ENCODE measurements at regions not wholly inside any gene's neighbourhood (a gene's known extent, or its start where the extent isn't known, plus 50 kb on each side); places are given as distances from the start of the nearest gene placed in this dataset.
A peak's percentile ranks its signal among the peaks of the same experiment; 100 is the strongest.

- DNase-seq (ENCODE audit: low read depth in 3 of 3, low spot score in 2 of 3) = no peak
Measured at GRCh38 chr1:193827516-193827915, 641.1 kb upstream of the B3GALT2 start.

GRCh38 chr1:193819376-193819775, 633.0 kb upstream of the B3GALT2 start:
- DNase-seq (ENCODE audit: low read depth in 3 of 3, low spot score in 2 of 3) = no peak

DNA sequence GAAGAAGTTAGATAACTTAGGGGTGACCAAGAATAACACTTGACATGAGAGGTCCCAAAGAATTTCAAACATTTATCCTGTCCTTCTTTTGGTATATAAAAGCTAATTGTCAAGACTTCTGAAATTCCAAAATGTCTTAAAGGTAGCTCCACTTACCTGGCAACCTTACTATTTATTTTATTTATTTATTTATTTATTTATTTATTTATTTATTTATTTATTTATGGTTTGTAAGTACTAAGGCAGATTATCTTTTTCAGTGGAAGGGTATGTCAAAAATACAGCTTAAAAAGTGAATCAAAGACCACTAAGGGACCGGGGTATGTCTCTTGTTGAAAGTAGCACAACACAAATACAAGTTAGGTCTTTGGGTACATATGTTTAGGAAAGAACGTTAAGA, 620.8 kb upstream of the B3GALT2 start:
- no peak for DNase-seq (ENCODE audit: low read depth in 3 of 3, low spot score in 2 of 3)

DNA sequence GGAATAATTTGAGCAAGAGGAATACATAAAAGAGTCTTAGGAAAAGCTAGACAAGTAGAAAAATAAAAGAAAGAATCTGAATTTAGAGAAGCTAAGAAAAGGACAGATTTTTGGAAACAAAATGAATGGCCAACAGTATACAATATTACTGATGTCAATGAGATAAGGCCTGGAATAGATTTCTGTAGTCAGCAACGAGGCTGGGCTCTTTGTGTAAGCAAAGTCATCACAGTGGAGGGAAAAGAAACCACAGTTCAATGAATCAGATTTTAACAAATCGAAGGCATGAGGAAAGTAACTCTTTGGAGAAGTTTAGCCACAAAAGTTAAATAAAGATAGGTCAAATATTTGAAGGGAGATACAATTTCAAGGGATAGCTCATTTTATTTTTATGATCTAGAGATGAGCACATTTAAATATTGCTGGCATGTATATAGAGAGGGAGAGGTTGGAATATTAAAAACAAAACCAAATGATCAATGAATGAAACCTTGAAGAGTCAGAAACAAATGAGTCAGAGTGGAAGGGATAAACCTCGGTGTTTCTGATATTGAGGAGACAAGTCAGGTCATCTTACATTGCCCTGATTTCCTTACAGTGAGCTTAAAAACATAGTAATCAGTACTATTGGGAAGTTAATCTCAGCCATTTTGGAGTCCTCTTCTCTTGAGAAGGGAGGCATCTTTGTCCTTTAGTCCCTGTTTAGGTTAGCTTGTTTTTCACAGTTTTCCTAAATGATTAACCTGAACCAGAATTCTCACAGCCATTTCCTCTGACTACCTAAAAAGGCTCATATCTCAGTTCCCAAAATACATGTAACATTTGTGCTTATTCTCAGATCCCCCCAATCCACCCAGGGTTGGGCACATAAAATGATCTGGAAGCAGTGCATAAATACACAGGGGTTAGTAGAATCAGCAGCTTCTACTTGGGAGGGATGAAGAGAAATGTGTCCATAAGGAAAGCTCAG, 620.0 kb upstream of the B3GALT2 start:
- no peak for DNase-seq (ENCODE audit: low read depth in 3 of 3, low spot score in 2 of 3)

DNA sequence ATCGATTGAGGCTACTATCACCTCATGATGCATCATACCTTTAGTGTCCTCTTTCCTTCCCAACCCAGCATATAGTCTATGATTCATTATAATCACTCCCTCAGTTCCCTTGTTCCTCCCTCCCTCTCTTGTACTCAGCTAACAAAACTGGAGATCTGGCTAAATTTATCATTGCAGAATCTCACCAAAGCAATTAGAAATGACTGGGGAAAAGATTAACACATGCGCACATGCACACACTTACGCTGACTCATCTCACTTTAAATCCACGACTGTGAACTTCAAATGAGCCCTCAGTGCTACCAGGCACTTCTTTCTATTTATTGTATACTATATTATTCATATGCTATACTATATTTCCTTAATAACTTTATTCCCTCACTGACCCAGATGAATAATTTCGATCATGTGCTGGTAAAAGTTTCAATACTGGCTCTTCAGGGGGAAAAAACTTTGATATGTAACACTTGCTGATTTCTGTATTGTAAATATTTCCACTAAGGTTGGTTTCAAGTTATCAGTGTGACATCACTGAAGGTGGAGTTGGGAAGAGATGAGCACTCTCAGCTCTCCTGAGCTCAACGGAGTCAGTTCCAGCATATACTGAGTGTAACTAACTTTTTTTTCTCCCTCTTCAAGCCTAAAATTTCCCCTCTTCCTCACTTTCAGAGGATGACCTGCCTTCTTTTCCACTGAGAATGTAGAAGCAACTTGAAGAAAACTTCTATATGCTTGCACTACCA, 613.7 kb upstream of the B3GALT2 start:
- DNase-seq (ENCODE audit: low read depth in 3 of 3, low spot score in 2 of 3) = no peak

DNA sequence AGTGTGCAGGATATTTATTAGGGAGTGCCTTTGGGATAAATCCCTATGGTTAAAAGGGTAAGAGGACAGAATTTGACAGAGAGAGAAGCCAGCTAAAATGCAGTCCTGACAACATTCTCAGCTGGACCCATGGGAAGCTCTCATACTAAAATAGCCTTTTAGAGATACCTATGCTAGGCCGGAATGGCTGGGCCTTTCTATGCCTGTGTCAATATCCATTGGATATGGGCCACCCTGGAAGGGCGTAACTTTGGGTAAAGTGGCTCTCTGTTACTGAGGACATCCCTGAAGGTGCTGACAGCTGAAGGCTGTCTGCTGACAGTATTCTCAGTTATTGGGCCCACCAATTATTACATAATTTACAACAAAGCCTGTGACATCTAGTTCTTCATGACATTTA, 613.0 kb upstream of the B3GALT2 start:
- no peak for DNase-seq (ENCODE audit: low read depth in 3 of 3, low spot score in 2 of 3)

GRCh38 chr1:193794239-193794638, 607.8 kb upstream of the B3GALT2 start:
- no peak for DNase-seq (ENCODE audit: low read depth in 3 of 3, low spot score in 2 of 3)

GRCh38 chr1:193791746-193792145, 605.3 kb upstream of the B3GALT2 start:
- no peak for DNase-seq (ENCODE audit: low read depth in 3 of 3, low spot score in 2 of 3)

GRCh38 chr1:193787061-193787460, 600.6 kb upstream of the B3GALT2 start:
- no peak for DNase-seq (ENCODE audit: low read depth in 3 of 3, low spot score in 2 of 3)

GRCh38 chr1:193785850-193786420, 599.5 kb upstream of the B3GALT2 start:
- DNase-seq (ENCODE audit: low read depth in 3 of 3, low spot score in 2 of 3) = no peak

GRCh38 chr1:193774536-193775323, 588.3 kb upstream of the B3GALT2 start:
- no peak for DNase-seq (ENCODE audit: low read depth in 3 of 3, low spot score in 2 of 3)

GRCh38 chr1:193771596-193771995, 585.2 kb upstream of the B3GALT2 start:
- no peak for DNase-seq (ENCODE audit: low read depth in 3 of 3, low spot score in 2 of 3)

DNA sequence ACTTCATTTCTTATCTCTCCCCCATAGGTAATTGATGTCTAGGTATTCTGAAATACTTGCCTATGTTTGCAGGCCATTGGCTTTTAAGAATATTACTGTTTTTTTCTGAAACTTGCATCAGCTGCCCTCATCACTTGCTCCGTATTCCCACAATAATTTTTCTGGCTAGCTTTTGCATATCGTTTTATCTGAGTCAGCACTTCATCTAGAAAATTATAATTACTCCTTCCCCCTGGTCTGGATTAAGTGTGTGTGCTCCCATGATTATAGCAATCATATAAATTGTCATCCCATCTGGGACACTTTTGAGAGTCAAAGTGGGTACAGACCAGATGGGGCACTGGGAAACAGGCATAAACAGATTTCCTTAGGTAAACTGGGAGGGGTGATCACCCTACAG, 583.2 kb upstream of the B3GALT2 start:
- no peak for DNase-seq (ENCODE audit: low read depth in 3 of 3, low spot score in 2 of 3)

GRCh38 chr1:193767886-193768285, 581.5 kb upstream of the B3GALT2 start:
- DNase-seq (ENCODE audit: low read depth in 3 of 3, low spot score in 2 of 3) = peak in 1 of 3 donors; percentile 15

DNA sequence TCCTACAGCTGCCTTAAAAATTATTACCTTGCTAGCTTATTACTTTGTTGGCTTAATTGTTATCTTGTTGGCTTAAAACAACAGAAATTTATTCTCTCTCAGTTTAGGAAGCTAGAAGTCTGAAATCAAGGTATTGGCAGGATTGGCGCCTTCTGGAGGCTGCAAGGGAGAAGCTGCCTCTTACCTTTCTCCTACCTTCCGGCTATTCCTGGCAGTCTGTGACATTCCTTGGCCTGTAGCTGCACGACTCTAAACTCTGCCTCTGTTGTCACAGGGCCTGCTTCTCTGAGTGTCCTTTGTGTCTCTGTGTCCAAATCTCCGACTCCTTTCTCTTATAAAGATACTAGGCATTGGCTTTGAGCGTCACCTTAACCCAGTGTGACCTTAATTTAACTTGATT, 579.9 kb upstream of the B3GALT2 start:
- DNase-seq (ENCODE audit: low read depth in 3 of 3, low spot score in 2 of 3) = no peak

DNA sequence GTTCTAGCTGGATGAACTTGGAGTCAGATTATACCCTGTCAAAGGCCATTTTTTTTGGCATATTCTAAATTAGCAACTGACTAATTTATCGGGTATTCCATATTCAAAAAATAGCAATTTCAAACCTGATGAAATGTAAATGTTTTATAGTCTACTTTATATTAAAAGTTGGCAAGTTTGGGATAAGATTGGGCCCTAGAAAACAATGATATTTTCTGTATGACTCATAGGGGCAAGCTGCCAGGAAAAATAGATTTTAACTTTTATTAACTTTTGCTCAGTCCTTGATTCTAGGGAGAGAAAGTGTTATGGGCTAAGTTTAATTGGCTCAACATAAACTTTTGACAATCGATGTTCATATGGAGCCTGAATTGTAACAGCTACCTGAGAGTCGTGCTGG, 576.9 kb upstream of the B3GALT2 start:
- no peak for DNase-seq (ENCODE audit: low read depth in 3 of 3, low spot score in 2 of 3)

DNA sequence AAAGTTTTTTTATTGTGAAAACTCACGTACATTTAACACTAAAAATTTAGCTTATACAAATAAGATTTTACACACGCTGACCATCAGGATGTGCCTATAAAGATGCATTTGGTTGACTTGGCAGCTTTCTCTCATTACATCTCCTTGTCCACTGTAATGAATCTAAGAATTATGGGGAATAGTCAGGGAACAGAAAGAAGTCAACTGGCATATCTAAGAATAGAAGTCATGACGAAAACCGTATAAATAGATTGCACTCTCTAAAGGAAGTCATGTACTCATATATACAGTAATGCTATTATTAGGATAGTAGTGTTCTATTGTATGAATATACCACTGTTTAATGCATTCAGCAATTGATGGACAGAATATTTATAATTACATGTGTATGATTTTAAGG, 575.8 kb upstream of the B3GALT2 start:
- no peak for DNase-seq (ENCODE audit: low read depth in 3 of 3, low spot score in 2 of 3)

- DNase-seq (ENCODE audit: low read depth in 3 of 3, low spot score in 2 of 3) = no peak
Measured at GRCh38 chr1:193755441-193755840, 569.0 kb upstream of the B3GALT2 start.

GRCh38 chr1:193754732-193755427, 568.5 kb upstream of the B3GALT2 start:
- no peak for DNase-seq (ENCODE audit: low read depth in 3 of 3, low spot score in 2 of 3)

GRCh38 chr1:193754151-193754550, 567.7 kb upstream of the B3GALT2 start:
- DNase-seq (ENCODE audit: low read depth in 3 of 3, low spot score in 2 of 3) = no peak

All from right renal cortex interstitium (tissue), 3 donors.